ENCODE measurements at regions not wholly inside any gene's neighbourhood (a gene's known extent, or its start where the extent isn't known, plus 50 kb on each side); places are given as distances from the start of the nearest gene placed in this dataset.

DNA sequence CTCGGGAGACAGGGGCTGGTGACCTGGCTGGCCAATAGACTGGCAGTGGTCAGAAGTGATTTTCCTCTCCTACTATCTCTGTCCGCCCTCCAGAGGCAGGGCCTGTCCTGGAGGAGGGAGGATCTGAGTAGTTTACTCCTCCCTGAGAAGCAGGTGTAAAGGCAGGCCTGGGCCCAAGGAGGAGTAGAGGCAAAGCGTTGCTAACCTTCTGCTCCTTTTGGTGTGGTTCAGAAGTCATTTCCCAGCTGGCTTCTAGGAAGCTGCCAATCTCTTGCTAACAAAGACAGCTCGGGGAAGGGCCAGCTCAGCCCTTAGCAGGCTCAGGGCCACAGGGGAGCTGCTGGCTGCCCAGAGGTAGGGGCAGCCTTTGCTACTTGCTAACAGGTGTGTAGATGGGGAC is 151.1 kb upstream of the NECTIN1 start:
- no peak overlapping the region for H2AFZ ChIP-seq (ENCODE audit: control insufficient read depth, low read depth, low read length)
- H3K27ac ChIP-seq (ENCODE audit: control insufficient read depth, insufficient read depth): no peak overlapping the region
- DNase-seq (ENCODE audit: low read depth, low spot score): no peak
- H3K79me2 ChIP-seq (ENCODE audit: control insufficient read depth, insufficient read depth, low read length): no peaks in the 10 kb centered on the region
- no peaks in the 10 kb centered on the region for H3K4me1 ChIP-seq (ENCODE audit: control insufficient read depth, insufficient read depth, low read length)
- H3K36me3 ChIP-seq (ENCODE audit: control insufficient read depth in 2 of 2, insufficient read depth in 2 of 2, low read length in 1 of 2): no peaks in the 10 kb centered on the region
- no peaks in the 10 kb centered on the region for H4K20me1 ChIP-seq (ENCODE audit: control insufficient read depth, insufficient read depth)
- TF ChIP-seq, protein P1, sequence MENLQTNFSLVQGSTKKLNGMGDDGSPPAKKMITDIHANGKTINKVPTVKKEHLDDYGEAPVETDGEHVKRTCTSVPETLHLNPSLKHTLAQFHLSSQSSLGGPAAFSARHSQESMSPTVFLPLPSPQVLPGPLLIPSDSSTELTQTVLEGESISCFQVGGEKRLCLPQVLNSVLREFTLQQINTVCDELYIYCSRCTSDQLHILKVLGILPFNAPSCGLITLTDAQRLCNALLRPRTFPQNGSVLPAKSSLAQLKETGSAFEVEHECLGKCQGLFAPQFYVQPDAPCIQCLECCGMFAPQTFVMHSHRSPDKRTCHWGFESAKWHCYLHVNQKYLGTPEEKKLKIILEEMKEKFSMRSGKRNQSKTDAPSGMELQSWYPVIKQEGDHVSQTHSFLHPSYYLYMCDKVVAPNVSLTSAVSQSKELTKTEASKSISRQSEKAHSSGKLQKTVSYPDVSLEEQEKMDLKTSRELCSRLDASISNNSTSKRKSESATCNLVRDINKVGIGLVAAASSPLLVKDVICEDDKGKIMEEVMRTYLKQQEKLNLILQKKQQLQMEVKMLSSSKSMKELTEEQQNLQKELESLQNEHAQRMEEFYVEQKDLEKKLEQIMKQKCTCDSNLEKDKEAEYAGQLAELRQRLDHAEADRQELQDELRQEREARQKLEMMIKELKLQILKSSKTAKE (IDR thresholded peaks at IDR 0.05; ENCODE audit: low read depth, poor library complexity, severe bottlenecking): no peak
- TF ChIP-seq, protein P2, sequence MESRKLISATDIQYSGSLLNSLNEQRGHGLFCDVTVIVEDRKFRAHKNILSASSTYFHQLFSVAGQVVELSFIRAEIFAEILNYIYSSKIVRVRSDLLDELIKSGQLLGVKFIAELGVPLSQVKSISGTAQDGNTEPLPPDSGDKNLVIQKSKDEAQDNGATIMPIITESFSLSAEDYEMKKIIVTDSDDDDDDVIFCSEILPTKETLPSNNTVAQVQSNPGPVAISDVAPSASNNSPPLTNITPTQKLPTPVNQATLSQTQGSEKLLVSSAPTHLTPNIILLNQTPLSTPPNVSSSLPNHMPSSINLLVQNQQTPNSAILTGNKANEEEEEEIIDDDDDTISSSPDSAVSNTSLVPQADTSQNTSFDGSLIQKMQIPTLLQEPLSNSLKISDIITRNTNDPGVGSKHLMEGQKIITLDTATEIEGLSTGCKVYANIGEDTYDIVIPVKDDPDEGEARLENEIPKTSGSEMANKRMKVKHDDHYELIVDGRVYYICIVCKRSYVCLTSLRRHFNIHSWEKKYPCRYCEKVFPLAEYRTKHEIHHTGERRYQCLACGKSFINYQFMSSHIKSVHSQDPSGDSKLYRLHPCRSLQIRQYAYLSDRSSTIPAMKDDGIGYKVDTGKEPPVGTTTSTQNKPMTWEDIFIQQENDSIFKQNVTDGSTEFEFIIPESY (IDR thresholded peaks at IDR 0.05): no peak
- TF ChIP-seq, protein P3, sequence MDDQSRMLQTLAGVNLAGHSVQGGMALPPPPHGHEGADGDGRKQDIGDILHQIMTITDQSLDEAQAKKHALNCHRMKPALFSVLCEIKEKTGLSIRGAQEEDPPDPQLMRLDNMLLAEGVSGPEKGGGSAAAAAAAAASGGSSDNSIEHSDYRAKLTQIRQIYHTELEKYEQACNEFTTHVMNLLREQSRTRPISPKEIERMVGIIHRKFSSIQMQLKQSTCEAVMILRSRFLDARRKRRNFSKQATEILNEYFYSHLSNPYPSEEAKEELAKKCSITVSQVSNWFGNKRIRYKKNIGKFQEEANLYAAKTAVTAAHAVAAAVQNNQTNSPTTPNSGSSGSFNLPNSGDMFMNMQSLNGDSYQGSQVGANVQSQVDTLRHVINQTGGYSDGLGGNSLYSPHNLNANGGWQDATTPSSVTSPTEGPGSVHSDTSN (IDR thresholded peaks at IDR 0.05; ENCODE audit: insufficient replicate concordance, low read depth, low read length): no peak
- TF ChIP-seq GATAD2B (conservative IDR thresholded peaks at IDR 0.05; ENCODE audit: low read depth) (no peak), EZH2 (IDR thresholded peaks at IDR 0.05; ENCODE audit: borderline replicate concordance, control insufficient read depth, low read depth, low read length) (no peak), RB1 (IDR thresholded peaks at IDR 0.05; ENCODE audit: borderline replicate concordance) (no peak)
- in situ Hi-C loops (cut with MboI): no loop called here
- no peak for FAIRE-seq
- no peak overlapping the region for H3K4me2 ChIP-seq (ENCODE audit: control insufficient read depth, insufficient read depth)
- peaks cover 3% of the 10 kb centered on the region in 2 experiments; a peak in 2 of 4 replicates for H3K27me3 ChIP-seq (replicated peaks in 1 of 2; ENCODE audit: control insufficient read depth in 2 of 2, insufficient read depth in 2 of 2, low read length in 1 of 2)
- H3K4me3 ChIP-seq: no peak overlapping the region
- ChIA-PET CTCF (no interaction called here), POLR2A (no interaction called here), SMC1A (ENCODE audit: uncharacterized antibody, unreplicated experiment) (no interaction called here), RAD21 (ENCODE audit: unreplicated experiment) (no interaction called here)
- 13% methylated on average over 4 of the region's 4 CpGs for WGBS (ENCODE audit: insufficient coverage, insufficient replicate concordance, low lambda C conversion rate, missing lambda C conversion rate)
- ATAC-seq: no peak
- no peaks in the 10 kb centered on the region for H3K9me3 ChIP-seq (replicated peaks; ENCODE audit: control insufficient read depth, insufficient read depth, low read length)
- intact Hi-C loops (cut with micrococcal nuclease; ENCODE audit: unreplicated experiment): no loop called here
- BruUV-seq (replicated peaks): no TSS peak
- H3K9ac ChIP-seq (ENCODE audit: control insufficient read depth, insufficient read depth, low read length): no peak overlapping the region
